Occipital lobe (tissue), 1 donor: ENCODE measurements at regions not wholly inside any gene's neighbourhood (a gene's known extent, or its start where the extent isn't known, plus 50 kb on each side); places are given as distances from the start of the nearest gene placed in this dataset.
"Not testable (repeated sequence)": the region's sequence is repeated elsewhere in the genome, so short reads cannot be mapped to it uniquely, and the experiment has no call there.

ENCODE experiments used
- DNase-seq: peaks from one replicate; lab custom pipeline; 2025; lab: John Stamatoyannopoulos, UW

DNA sequence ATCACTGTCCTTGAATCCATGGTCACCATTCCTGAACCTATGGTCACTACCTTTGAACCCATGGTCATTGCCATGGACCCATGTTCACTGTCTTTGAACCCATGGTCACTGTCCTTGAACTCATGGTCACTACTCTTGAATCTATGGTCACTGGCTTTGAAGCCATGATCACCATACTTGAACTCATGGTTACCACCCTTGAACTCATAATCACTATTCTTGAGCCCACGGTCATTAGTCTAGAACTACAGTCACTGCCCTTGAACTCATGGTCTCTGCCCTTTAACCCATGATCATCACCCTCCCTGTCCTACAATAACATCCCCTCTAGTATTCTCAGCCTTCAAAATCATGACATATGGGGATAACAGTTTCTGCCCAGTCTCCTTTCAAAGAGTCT is 270.5 kb downstream of the CXCL12 start:
- no peak for DNase-seq

DNA sequence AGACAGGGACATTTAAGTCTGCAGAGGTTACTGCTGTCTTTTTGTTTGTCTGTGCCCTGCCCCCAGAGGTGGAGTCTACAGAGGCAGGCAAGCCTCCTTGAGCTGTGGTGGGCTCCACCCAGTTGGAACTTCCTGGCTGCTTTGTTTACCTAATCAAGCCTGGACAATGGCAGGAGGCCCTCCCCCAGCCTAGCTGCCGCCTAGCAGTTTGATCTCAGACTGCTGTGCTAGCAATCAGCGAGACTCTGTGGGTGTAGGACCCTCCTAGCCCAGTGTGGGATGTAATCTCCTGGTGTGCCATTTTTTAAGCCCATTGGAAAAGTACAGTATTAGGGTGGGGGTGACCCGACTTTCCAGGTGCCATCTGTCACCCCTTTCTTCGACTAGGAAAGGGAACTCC is 272.6 kb downstream of the CXCL12 start:
- DNase-seq, result not testable (repeated sequence)

DNA sequence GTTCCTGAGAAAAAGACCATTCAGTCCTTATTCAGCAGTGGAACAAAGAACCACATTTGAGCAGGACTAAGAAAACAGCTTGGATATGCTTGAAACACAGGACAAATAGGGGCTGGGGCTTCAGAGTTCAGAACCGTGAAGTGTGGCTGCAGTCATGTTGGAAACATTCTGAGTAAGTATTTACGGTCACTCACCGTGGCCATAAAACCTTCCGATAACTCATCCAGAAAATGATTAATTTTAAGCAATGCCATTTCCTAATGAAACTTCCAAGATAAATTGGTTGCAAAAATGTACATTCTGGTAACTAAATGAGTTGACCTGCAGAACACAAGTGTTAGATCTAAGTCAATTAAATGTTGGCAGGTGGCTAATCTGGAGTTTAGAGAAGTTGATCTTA is 279.2 kb downstream of the CXCL12 start:
- DNase-seq, result no peak

DNA sequence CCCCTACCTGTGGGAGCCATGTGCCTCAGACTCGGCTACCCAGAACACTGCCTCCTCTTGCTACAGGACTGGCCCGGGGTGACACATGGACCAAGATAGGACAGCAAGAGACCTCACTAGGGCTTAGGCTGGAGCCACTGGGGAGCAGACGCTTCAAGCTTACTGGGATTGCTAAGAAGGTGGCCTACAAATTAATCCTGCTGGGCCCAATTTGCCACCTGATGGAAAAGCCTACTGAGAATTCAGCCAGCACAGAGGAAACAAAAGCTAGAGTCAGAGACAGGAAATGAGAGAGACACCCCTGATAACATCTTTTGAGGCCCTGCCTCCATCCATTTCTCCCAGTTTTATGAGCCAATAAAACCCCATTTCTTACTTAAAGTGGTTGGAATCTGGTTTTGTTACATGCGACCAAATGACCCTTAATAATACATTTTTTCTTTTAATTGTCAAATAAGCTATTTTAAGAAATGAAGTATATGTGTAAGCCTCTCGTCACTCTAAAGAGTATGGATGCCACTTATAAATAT is 282.1 kb downstream of the CXCL12 start:
- no peak for DNase-seq

DNA sequence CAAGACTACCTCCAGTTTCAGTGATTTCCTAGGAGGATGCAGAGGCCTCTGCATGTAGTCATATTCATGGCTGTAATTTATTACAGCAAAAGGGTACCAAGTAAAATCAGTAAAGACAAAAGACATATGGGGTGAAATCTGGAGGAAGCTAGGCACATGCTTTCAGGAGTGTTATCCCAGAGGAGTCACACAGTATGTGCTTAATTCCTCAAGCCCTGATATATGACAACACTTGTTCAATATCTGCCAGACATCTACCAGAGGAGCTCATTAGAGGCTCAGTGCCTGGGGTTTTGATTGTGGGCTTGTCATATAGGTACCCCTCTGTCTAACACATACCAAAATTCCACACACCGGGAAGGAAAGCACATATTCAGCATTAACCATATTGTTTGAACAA is 283.8 kb downstream of the CXCL12 start:
- DNase-seq, result no peak

DNA sequence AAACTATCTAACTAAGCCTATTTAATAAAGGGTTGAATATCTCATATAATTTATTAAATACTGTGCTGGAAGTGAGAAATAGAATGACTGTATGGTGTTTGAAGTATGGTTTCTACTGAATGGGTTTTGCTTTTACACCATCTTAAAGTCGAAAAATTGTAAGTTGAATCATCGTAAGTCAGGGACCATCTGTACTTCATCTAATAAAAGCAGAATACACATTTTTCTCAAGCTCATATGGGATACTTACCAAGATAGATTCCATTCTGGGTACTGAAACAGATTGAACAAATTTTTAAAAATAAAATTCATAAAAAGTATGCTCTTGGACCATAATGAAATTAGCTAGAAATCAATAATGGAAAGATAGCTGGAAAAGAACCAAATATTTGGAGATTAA is 285.4 kb downstream of the CXCL12 start:
- no peak for DNase-seq

DNA sequence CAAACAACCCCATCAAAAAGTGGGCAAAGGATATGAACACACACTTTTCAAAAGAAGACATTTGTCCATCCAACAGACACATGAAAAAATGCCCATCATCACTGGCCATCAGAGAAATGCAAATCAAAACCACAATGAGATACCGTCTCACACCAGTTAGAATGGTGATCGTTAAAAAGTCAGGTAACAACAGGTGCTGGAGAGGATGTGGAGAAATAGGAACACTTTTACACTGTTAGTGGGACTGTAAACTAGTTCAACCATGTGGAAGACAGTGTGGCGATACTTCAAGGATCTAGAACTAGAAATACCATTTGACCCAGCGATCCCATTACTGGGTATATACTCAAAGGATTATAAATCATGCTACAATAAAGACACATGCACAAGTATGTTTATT is 288.7 kb downstream of the CXCL12 start:
- DNase-seq, result not testable (repeated sequence)

DNA sequence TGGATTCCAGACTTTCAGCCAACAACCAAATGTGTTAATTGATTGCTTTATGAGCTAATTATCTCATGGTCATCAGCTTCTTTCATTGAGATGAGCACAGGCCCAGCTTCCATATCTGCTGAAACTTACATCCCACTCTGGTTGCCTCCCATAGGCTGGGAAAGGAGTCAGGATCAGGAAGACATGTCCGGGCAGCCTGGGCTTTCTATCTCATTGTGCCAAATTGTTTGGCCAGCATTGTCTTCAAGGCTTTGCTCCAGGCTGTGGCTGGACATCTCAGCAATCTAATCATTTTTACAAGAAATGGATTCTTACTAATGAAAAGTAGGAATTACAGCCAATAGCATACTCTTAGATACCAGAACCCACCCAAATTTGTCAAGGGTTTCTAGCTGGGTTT is 295.2 kb downstream of the CXCL12 start:
- no peak for DNase-seq

DNA sequence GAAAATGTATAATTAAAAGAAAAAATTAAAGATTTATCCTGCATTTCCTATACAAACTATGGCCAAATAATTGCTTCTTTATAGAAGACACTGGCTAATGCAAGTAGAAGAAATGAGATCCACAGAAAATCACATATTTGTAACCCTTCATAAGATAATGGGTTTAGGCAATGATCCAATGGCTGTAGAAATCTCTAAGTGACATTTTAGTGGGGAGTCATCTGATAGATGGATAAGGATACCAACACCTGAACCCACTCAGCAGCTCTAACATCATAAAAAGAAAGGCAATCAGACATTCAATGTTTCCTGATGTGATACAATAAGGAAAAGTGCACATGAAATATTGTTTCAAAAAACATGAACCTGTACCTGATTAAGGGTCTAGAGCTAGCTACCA is 297.5 kb downstream of the CXCL12 start:
- DNase-seq, result no peak

DNA sequence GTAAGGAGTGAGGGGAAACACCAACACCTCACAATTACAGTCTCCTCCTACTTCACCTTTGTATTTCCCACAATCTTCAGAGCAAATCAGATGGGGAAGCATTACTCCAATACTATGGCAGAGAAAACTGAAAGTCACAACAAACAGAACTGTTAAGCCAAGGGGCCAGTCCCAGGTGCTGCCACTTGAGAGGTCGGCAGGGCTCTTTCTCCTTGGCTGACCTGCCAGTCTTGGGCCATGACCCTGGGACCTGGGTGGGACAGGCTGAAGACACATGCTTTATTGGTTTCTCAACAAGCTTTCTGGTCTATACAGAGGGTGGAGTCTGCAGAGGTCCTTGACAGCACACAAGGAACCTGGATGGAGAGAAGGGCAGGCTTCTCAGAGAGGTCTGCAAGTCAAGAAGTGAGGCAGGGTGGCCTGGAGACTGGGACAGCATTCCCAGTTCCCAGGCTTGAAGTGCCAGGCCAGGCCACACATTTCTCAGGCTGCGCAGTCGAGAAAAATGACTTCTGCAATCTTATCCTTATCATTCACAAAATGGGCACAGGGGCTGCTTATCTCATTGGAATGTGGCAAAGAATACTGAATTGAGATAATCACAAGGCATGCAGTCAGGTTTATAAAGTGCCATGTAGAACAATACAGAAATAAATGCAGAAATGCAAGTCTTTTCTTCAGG is 301.0 kb downstream of the CXCL12 start:
- no peak for DNase-seq

DNA sequence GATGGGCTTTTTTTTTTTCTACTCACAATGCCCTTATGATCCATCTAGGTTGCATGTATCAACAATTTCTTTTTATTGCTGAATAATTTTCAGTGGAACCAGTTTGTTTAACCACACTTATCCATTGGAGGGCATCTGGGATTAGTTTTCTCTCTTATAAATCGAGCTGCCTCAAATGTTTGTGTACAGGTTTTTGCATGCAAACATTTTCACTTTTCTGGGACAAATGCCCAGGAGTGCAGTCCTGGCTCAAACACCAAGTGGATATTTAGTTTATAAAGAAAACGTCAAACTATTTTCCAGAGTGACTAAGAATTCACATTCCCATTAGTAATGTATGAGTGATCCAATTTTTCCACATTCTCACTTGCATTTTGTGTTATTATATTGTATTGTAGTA is 313.4 kb downstream of the CXCL12 start:
- no peak for DNase-seq

DNA sequence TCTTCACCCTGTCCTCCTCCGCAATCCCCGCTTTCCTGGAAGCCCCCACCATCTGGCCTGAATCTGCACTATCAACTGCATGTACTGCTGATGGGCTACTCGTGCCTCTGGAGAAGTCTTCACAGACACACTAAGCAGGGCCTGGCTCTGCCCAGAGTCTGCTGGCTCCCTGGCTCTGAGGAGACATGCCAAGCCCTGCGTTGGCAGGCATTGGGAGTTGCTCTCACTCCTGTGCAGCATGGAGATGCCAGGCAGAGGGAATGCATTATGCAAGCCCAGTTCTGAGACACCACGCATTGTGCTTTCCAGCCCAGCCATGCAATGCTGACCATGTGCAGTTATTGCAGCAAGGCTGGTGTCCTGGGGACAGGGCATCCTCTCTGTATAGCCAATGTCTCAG is 314.6 kb downstream of the CXCL12 start:
- DNase-seq, result no peak

DNA sequence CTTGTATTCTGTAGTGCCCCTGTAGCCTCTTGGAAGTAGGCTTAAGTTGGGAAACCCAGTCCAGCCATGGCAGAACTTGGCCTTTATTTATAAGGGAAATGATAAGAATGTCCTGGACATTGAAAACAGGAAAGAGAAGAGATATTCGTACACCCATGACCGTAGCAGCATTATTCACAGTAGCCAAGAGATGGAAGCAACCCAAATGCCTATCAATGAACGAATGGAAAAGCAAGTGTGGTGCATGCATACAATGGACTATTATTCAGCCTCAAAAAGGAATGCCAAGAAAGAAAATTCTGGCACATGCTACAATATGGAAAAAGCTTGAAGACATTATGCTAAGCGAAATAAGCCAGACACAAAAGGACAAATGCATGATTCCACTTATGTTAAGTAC is 315.3 kb downstream of the CXCL12 start:
- no peak for DNase-seq

DNA sequence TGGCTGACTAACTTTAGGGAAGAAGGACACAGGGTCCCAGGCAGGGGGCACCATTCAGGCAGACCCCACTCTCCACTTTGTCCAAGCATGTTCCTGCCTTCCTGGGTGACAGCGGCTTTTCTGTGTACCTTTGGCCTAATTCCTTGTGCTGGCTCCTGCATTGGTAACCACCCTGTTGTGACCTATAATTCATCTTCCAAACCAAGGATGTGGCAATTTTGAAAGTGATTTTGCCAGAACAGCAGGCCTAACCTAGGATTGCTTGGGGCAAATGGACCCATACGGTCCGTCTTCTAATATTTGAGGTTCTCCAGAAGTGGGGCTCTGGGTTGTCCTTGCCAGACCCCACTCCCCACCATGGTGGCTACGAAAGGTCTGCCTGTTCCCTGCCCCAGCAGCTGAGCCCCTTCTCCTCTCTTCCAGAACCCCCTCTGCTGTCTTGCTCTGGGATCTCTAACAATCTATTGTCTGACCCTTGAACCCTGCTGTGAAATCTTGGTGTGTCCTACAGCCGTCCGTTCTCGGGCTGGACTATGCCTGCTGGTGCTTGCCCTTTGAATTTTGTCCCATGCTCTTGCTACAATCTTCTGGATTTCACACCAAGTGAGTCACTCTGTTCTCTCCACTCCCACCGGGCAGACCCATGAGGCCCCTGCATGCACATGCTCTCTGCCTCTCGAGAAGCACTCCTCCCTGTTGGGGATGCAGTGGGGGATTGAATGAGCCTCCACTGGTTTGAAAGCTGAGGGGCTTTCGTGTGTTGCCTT is 316.0 kb downstream of the CXCL12 start:
- no peak for DNase-seq

DNA sequence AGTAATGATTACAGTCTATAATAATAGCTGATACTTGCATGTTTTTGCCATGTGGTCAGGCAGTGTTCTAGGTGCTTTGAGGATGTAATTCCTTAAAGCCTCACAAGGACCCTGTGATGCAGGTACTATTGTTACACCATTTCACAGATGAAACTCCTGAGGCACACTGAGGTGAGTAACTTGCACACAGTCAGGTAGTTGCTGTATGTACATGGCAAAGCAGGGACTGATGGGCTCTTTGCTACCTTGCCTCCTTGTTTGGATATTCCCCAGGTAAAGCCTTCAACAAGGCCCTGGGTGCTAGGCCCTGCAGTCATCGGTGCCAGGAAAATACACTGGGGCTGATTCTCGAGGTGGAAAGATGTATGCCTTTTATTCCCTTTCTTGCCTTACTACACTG is 317.5 kb downstream of the CXCL12 start:
- DNase-seq, result no peak

DNA sequence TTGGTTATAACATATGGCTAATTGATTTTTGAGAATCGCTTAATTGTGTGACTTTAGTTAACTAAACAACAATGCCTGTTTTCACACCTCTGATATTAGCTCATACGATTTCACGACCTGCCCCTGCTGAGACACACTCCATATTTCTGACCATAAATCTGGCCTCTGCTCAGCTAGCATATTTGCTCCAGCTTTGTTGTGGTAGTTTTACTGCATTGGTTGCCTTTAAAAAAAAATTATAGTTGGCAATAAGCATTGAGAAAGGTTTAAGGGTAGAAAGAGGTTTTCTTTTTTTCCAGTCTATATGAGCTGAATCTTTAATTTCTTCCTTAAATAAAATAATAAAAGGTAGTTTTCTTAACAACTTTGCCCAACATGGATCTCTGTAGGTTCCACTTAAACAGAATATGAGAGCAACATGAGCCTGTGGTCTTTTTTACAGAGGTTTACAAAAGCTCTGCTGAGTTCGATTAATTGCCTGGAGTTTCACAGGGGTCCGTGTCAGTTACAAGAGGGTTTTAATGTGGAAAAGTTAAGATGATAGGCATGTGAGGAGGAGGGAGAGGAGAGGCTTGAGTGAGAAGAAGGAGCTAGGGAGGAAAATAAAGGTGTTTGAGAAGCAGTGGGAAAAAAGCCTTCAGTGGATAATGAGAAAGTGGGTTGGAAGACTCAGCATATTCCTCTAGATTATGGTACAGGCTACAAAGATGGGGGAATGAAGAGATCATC is 318.2 kb downstream of the CXCL12 start:
- no peak for DNase-seq

DNA sequence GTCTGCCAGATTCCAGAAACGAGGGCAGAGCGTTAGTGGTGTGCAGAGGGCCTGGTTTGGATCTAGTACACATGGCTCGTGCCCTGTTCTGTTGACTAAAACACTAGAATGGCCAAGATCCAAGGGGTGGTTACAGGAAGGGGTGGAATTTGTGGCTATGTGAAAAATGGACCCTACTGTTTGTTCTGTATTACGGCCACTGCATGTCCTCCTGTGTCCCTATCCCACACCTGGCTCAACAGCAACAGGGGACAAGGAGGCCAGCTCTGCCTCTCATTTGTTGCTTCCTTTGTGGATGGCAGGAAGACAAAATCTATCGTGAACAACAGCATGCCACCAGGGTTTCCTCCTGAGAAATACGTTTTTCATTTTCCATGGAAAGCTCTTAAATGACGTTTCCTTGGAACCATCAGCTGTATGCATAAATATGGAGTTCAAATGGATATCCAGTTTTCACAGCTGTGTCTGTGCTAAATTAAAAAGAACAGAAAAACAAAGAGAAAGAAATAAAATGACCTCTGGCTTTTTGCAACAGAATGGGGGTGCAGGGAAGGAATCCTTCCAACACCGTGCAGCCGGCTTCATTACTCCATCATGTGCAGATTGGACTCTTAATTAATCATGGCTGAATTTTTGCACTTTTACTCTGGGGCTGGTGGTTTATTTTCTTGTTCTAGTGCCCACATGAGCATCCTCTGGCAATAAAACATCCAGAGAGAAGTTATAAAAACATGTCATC is 318.9 kb downstream of the CXCL12 start:
- DNase-seq, result no peak

DNA sequence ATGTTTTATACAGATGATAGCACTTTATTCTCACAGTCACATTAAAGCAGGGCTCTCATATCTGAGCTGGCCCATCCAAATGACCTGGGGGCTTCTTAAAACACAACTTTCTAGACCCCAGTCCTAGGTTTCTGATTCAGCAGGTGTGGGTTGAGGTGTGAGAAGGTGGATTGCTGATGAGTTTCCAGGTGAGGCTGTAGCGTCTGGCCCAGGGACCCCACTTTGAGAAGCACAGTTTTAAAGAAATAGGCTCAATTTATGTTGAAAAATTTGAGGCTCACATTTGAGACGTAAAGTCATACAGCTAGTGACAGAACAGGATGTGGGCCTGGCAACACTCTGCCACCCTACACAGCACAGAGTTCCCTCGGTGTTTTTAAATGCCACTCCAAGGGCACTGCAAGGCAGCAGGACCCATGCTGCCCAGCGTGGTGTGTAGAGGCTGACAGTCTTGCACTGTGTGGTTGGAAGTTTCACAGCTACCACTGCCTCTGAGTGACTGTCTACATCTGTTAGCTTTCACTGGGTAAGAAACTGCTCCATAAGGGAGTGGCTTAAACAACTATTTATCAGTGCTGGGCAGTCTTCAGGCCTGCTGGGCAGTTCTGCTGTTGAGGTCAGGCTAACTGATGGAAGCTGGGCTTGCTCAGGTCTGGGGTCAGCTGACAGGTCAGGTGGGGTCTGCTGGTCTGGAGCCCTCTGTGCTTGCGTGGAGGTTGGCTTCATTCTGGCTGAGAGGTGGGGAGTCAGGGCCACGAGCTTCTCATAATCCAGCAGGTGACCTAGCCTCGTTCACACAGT is 319.7 kb downstream of the CXCL12 start:
- no peak for DNase-seq

DNA sequence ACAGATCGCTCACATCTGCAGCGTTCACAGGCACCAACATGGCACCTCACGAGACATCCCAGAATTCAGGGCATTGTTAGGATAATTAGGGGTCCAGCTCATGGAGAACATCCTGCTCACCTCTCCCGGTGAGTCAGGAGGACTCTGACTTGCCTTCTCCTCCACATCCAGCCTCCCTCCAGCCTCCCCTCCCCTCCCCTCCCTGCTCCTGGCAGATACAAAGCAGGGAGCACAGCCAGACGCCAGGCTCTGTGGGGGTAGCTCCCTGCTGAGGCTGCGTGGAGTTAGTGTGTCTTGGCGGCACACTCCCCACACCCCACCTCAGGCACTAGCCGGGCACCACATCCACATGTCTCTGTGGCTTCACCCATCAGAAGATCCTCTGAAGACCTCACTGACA is 320.6 kb downstream of the CXCL12 start:
- DNase-seq, result no peak

DNA sequence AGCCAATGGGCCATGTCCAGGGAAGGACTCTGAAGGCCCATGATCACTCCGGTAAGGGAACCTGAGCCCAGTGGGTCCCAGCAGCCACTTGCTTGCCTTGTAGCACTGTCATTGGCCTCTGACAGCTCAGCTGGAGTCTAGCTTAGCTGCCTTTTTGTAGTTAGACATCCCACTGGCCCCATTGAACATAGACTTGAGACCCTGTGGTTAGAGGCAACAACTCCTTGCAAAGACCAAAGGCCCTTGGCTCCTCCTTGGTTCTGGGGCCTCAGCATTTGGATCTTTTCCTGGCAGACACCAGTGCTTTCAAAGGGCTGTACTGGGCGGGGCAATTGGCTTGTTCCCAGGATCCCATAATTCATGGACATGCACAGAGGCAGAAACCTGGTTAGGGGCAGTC is 321.2 kb downstream of the CXCL12 start:
- no peak for DNase-seq

DNA sequence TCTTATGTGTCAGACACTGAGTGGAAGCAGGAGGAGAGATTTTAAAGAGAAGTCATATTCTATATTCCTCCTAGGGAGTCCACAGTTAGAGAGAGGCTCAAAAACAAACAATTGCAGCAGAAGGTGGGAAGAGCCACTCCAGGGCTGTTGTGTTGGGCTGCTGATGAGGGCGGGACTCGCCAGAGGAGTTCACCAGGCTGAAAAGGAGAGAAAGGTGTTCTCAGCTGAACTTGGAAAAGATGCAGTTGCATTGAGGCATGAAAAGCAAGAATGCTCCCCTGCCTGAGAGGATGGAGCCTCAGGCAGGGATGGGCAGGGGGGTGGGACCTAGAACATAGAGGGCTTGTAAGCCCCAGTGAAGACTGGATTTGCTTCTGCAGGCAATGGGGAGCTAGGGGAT is 324.2 kb downstream of the CXCL12 start:
- no peak for DNase-seq
